ENCODE measurements at regions not wholly inside any gene's neighbourhood (a gene's known extent, or its start where the extent isn't known, plus 50 kb on each side); places are given as distances from the start of the nearest gene placed in this dataset.

- no peak for DNase-seq
Observed at GRCh38 chr5:126360467-126360866, 62.7 kb upstream of the GRAMD2B start.

DNA sequence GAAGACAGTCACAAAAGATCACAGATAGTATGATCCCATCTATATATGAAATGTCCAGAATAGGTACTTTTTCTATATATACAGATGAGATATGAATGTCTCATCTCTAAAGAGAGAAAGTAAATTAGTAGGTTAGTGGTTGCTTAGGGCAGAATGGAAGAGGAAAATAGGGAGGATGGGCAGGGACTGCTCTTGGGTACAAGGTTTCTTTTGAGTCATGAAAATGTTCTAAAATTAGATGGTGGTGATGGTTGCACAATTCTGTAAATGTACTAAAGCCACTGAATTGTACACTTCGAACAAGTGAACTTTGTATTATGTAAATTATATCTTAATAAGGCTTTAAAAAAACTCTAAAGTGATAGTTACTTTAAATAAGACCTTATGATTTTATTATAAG, 59.6 kb upstream of the GRAMD2B start:
- DNase-seq, result no peak

DNA sequence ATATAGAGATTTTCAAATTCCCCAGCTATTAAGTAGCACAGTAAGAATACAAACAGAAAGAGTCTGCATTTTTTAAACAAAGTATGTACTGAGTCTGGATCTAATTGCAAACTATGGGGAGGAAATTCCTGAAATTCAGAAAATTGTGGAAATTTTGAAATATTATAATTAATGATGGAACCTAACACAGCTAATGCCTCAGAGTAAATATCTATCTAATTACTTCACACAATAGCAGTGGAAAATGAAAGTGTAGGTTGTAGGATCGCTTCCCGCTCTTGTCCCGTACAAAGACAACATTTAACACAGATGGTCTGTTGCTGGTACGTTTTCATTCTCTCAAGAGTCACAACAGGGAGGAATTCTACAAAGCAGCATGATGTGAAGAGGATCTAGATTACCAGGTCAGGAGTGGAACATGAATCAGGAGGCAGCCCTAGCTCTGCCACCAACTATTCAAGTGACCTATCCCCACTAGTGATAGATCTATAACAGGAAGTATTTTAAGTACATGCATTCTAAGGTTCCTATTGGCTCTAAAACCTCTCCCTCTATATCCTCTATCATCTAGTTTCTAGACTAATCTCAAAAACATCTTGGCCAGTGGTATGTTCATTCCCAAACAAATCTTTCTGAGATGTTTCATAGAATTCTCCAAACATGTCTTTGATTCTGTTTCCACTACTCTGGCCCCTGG, 58.9 kb upstream of the GRAMD2B start:
- no peak for DNase-seq

DNA sequence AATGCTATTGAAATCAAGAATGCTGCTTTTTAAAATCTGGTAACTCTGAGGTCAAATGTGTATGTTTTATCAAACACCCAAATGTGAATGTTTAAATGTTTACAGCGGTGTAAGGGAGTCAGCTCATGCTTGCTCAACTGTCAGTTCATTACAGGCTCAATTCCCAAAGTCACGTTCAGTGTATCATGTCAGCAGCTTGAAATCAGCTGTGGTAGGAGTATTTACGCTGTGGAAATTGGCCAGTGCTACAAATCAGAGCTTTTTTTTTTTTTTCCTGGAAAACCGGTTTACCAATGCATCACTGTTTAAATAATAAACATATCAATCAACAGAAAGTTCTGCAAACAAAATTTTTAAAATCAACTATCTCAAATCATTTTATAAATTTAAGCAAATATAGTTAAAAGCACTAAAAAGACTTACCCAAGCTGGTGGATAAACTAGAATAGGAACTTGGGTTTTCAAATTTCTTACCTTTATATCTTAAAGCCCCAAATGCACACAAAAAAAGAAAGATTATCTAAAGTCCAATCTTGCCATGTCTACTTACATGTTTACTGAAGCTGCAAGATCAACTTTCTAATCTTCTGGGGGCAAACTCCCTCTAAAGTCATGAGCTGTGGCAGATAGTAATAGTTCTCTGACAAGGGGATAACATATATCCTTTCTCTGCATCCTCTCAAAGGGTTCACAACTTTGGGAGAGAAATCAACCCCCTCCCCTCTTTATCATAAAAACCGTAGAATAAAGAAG, 57.6 kb upstream of the GRAMD2B start:
- DNase-seq, result no peak

- DNase-seq, result no peak
Observed at GRCh38 chr5:126366199-126366560, 57.0 kb upstream of the GRAMD2B start.

GRCh38 chr5:126368239-126368812, 54.9 kb upstream of the GRAMD2B start:
- no peak for DNase-seq

DNA sequence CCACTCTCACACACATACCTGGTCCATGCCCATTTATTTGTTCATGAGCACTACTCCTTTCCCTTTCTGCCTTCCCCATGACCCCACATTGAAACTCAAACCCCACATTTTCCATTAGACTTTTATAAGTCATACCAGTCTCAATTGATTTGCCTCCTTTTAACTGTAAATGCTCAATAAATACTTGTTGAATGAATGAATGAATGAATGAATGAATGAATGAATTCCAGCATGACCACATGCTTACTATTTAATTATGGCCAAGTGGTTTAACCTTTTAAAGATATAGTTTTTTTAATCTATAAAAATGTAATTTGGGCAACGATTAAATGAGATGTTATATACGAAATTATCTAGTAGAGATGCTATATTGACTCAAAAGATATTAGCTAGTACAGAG, 54.1 kb upstream of the GRAMD2B start:
- DNase-seq, result no peak

- DNase-seq, result no peak
Observed at GRCh38 chr5:126369995-126370731, 53.0 kb upstream of the GRAMD2B start.

GRCh38 chr5:126370796-126371718, 52.2 kb upstream of the GRAMD2B start:
- DNase-seq, result no peak

DNA sequence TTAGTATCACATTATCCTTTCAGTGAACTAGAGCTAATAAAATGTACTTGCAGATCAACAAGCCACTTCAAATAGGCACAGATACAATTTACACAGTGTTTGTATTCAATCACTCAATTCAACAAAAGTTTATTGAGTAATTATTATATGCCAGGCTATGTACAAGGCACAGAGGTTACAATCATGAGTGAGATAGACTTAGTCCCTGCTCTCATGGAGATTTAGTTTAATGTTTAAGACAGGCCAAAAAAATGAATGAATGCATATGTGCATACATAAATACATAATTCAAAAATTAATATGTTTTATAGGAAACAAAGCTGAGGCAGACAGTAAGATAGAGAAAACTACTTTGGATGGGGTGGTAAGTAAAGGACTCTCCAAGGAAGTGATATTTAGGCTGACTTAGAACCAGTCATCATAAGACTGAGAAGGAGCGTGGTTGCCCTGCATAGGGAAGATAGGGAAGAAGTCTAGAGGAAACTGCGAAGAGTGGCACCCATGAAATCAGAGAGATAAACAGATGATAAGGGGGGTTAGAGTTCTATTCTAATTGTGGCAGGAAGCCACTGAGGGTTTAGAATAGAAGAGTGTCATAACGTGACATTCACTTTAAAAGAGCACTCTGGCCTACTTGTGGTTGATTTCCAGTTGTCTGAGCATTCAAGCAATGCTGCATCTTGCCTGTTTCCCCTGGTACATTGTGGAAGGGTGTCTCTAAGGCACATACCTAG, 49.7 kb upstream of the GRAMD2B start:
- no peak for DNase-seq
